C4-2B (cell line): ENCODE measurements at regions not wholly inside any gene's neighbourhood (a gene's known extent, or its start where the extent isn't known, plus 50 kb on each side); places are given as distances from the start of the nearest gene placed in this dataset.

Experiments used
- ZFX ChIP-seq: fragments of 450-650 bp; IDR thresholded peaks from 2 replicates; pipeline ENCODE4 v1.6.1; 2017
- TF ChIP-seq, protein P1 (sequence below): fragments of 450-650 bp; conservative IDR thresholded peaks from 2 replicates; pipeline ENCODE4 v1.5.1; 2017; ENCODE audit warnings: mild to moderate bottlenecking

GRCh38 chr22:48345631-48346030, 1482.0 kb downstream of the BRD1 start:
- TF ChIP-seq, protein P1, sequence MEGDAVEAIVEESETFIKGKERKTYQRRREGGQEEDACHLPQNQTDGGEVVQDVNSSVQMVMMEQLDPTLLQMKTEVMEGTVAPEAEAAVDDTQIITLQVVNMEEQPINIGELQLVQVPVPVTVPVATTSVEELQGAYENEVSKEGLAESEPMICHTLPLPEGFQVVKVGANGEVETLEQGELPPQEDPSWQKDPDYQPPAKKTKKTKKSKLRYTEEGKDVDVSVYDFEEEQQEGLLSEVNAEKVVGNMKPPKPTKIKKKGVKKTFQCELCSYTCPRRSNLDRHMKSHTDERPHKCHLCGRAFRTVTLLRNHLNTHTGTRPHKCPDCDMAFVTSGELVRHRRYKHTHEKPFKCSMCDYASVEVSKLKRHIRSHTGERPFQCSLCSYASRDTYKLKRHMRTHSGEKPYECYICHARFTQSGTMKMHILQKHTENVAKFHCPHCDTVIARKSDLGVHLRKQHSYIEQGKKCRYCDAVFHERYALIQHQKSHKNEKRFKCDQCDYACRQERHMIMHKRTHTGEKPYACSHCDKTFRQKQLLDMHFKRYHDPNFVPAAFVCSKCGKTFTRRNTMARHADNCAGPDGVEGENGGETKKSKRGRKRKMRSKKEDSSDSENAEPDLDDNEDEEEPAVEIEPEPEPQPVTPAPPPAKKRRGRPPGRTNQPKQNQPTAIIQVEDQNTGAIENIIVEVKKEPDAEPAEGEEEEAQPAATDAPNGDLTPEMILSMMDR, result no peak
- TF ChIP-seq ZFX, result no peak
